ENCODE measurements at regions not wholly inside any gene's neighbourhood (a gene's known extent, or its start where the extent isn't known, plus 50 kb on each side); places are given as distances from the start of the nearest gene placed in this dataset.

GRCh38 chr22:44371741-44372525, 59.2 kb upstream of the SHISAL1 start:
- no peak for TF ChIP-seq POLR2A (IDR thresholded peaks at IDR 0.05; ENCODE audit: low read depth, low read length)
- no peak for TF ChIP-seq POLR2AphosphoS5 (IDR thresholded peaks at IDR 0.05; ENCODE audit: low read depth, low read length)
- no peak for TF ChIP-seq TAF1 (IDR thresholded peaks at IDR 0.05; ENCODE audit: borderline replicate concordance, low read depth, low read length)

All from GM12892 (cell line).